H1 (cell line): ENCODE measurements at regions not wholly inside any gene's neighbourhood (a gene's known extent, or its start where the extent isn't known, plus 50 kb on each side); places are given as distances from the start of the nearest gene placed in this dataset.

ENCODE experiments used
- CTCF ChIA-PET: fragments of 300-600 bp; sonication (Branson Sonifier 250); formaldehyde crosslinking; loops from one replicate; lab custom pipeline; 2021; ENCODE audit not compliant: partially characterized antibody; lab: Charles Lee
- POLR2A ChIA-PET: fragments of 300-600 bp; sonication (Branson Sonifier 250); formaldehyde crosslinking; loops from one replicate; lab custom pipeline; 2021; ENCODE audit warnings: inconsistent platforms; ENCODE audit not compliant: partially characterized antibody; lab: Charles Lee
- DNase-seq, 2 experiments: peaks; one replicate each; pipeline versions ENCODE4 v3.0.0 to v3.0.0-alpha.2; 2010 to 2022; ENCODE audit warnings: low spot score in 2 of 2, low read depth in 1 of 2, mixed read lengths in 1 of 2
- FAIRE-seq: peaks from 2 replicates; lab custom pipeline; 2011; peaks lifted over from hg19 to GRCh38; lab: Jason Lieb, UNC
- H2AFZ ChIP-seq: 2 replicates; pipeline ENCODE4 v1.8.1; 2012; ENCODE audit warnings: low read length, inconsistent platforms
- H2AK5ac ChIP-seq: 2 replicates; pipeline ENCODE4 v1.6.1; 2013; ENCODE audit warnings: low read depth, low read length
- H2BK120ac ChIP-seq: replicated peaks from 2 replicates; pipeline ENCODE3; 2013; ENCODE audit warnings: low read depth, low read length, inconsistent platforms
- H2BK12ac ChIP-seq: 2 replicates; pipeline ENCODE4 v1.6.1; 2013; ENCODE audit warnings: low read depth, low read length
- H2BK15ac ChIP-seq: 2 replicates; pipeline ENCODE4 v1.6.1; 2013; ENCODE audit warnings: low read length
- H2BK20ac ChIP-seq: 2 replicates; pipeline ENCODE4 v1.6.1; 2013; ENCODE audit warnings: low read length
- H2BK5ac ChIP-seq: 2 replicates; pipeline ENCODE4 v1.6.1; 2013; ENCODE audit warnings: low read depth, low read length
- H3K14ac ChIP-seq: 2 replicates; pipeline ENCODE4 v1.6.1; 2013; ENCODE audit warnings: inconsistent platforms; ENCODE audit not compliant: insufficient read length
- H3K18ac ChIP-seq: 2 replicates; pipeline ENCODE4 v1.6.1; 2013; ENCODE audit warnings: low read length; ENCODE audit errors: extremely low read depth
- H3K23ac ChIP-seq: 2 replicates; pipeline ENCODE4 v1.6.1; 2013; ENCODE audit warnings: inconsistent platforms; ENCODE audit not compliant: insufficient read length
- H3K23me2 ChIP-seq: 2 replicates; pipeline ENCODE4 v1.6.1; 2013; ENCODE audit warnings: low read depth, low read length
- H3K27ac ChIP-seq: 2 replicates; pipeline ENCODE4 v1.6.1; 2011; ENCODE audit warnings: low read depth, low read length, inconsistent platforms
- H3K27me3 ChIP-seq, 4 experiments: replicated peaks in 1 of 4; 1 replicate in 1 of 4; 2 replicates in 3 of 4; pipeline versions ENCODE4 v1.6.1 to v1.8.1; 2011 to 2013; ENCODE audit warnings: low read length in 3 of 4, mild to moderate bottlenecking in 3 of 4, inconsistent platforms in 2 of 4, mixed read lengths in 2 of 4, moderate library complexity in 1 of 4; ENCODE audit not compliant: control insufficient read depth in 3 of 4, insufficient read depth in 3 of 4; ENCODE audit errors: extremely low read depth in 1 of 4
- H3K36me3 ChIP-seq, 4 experiments: 2 replicates each; pipeline versions ENCODE4 v1.6.1 to v1.8.1; 2011 to 2013; ENCODE audit warnings: mild to moderate bottlenecking in 4 of 4, low read length in 3 of 4, moderate library complexity in 2 of 4, control low read depth in 1 of 4, inconsistent platforms in 1 of 4; ENCODE audit not compliant: insufficient read depth in 4 of 4, control insufficient read depth in 2 of 4
- H3K4ac ChIP-seq: replicated peaks from 2 replicates; pipeline ENCODE3; 2013; ENCODE audit warnings: low read length, low read depth, mixed read lengths, inconsistent platforms; ENCODE audit not compliant: insufficient read length
- H3K4me1 ChIP-seq, 4 experiments: replicated peaks in 1 of 4; 1 replicate in 1 of 4; 2 replicates in 3 of 4; pipeline versions ENCODE4 v1.6.1 to v1.8.1; 2011 to 2013; ENCODE audit warnings: low read length in 3 of 4, inconsistent platforms in 2 of 4, mixed read lengths in 1 of 4; ENCODE audit not compliant: insufficient read depth in 4 of 4, control insufficient read depth in 3 of 4
- H3K4me2 ChIP-seq, 2 experiments: 2 replicates each; pipeline versions ENCODE4 v1.6.1 to v1.8.1; 2011 to 2013; ENCODE audit warnings: low read depth in 2 of 2, low read length in 2 of 2, control low read depth in 1 of 2, inconsistent platforms in 1 of 2, mild to moderate bottlenecking in 1 of 2; ENCODE audit not compliant: insufficient read depth in 1 of 2
- H3K4me3 ChIP-seq, 4 experiments: fragments of 200-600, 300-600 bp in 1 of 4; sonication (generic), shearing (Covaris generic), sonication (Bioruptor Twin) in 1 of 4; 2 replicates each; pipeline versions ENCODE4 v1.5.1 to v1.8.1; 2011 to 2016; ENCODE audit warnings: low read length in 4 of 4, low read depth in 3 of 4, control low read depth in 2 of 4, inconsistent platforms in 2 of 4, mild to moderate bottlenecking in 2 of 4, mixed read lengths in 1 of 4, moderate library complexity in 1 of 4; ENCODE audit not compliant: insufficient read depth in 2 of 4; ENCODE audit errors: extremely low read depth in 1 of 4
- H3K56ac ChIP-seq: replicated peaks from 2 replicates; pipeline ENCODE3; 2013; ENCODE audit warnings: low read depth, mild to moderate bottlenecking, mixed read lengths, low read length, inconsistent platforms; ENCODE audit not compliant: insufficient read length
- H3K79me1 ChIP-seq: 2 replicates; pipeline ENCODE4 v1.6.1; 2013; ENCODE audit warnings: low read depth, low read length, control low read depth
- H3K79me2 ChIP-seq, 2 experiments: 2 replicates each; pipeline versions ENCODE4 v1.6.1 to v1.8.1; 2012 to 2013; ENCODE audit warnings: low read length in 2 of 2, mild to moderate bottlenecking in 2 of 2, inconsistent platforms in 1 of 2; ENCODE audit not compliant: insufficient read depth in 2 of 2, control insufficient read depth in 1 of 2
- H3K9ac ChIP-seq, 4 experiments: replicated peaks in 1 of 4; 1 replicate in 1 of 4; 2 replicates in 3 of 4; pipeline versions ENCODE4 v1.6.1 to v1.8.1; 2011 to 2013; ENCODE audit warnings: low read depth in 3 of 4, low read length in 3 of 4, control low read depth in 2 of 4, mild to moderate bottlenecking in 2 of 4, moderate library complexity in 2 of 4, inconsistent platforms in 1 of 4; ENCODE audit errors: extremely low read depth in 1 of 4
- H3K9me3 ChIP-seq, 2 experiments: 2 replicates each; pipeline versions ENCODE4 v1.6.1 to v1.8.1; 2012 to 2013; ENCODE audit warnings: mild to moderate bottlenecking in 2 of 2, moderate library complexity in 2 of 2, control low read depth in 1 of 2, inconsistent platforms in 1 of 2, low read depth in 1 of 2, low read length in 1 of 2, mixed read lengths in 1 of 2; ENCODE audit not compliant: insufficient read depth in 2 of 2
- H4K20me1 ChIP-seq, 2 experiments: replicated peaks in 1 of 2; 2 replicates each; pipeline versions ENCODE3 to v1.8.1; 2011 to 2013; ENCODE audit warnings: inconsistent platforms in 2 of 2, low read length in 2 of 2, mild to moderate bottlenecking in 1 of 2; ENCODE audit not compliant: insufficient read depth in 2 of 2, control insufficient read depth in 1 of 2
- H4K5ac ChIP-seq: 2 replicates; pipeline ENCODE4 v1.6.1; 2013; ENCODE audit warnings: low read length, low read depth, mixed read lengths, inconsistent platforms; ENCODE audit not compliant: insufficient read length
- H4K8ac ChIP-seq: 2 replicates; pipeline ENCODE4 v1.8.0; 2013; ENCODE audit warnings: mild to moderate bottlenecking, moderate library complexity, low read length, inconsistent platforms; ENCODE audit not compliant: insufficient read depth; ENCODE audit errors: extremely low read depth
- H4K91ac ChIP-seq: replicated peaks from 2 replicates; pipeline ENCODE3; 2013; ENCODE audit warnings: low read length, mixed read lengths, inconsistent platforms; ENCODE audit not compliant: insufficient read length
- HDAC6 ChIP-seq: IDR thresholded peaks from one replicate; pipeline ENCODE4 v1.7.1; 2012; ENCODE audit warnings: low read depth, mild to moderate bottlenecking, inconsistent platforms, low read length, moderate library complexity
- JUND ChIP-seq: IDR thresholded peaks from 2 replicates; pipeline ENCODE4 v1.6.1; 2011; ENCODE audit warnings: mild to moderate bottlenecking, improper control_type of control experiment, low read length
- NANOG ChIP-seq: IDR thresholded peaks from 2 replicates; pipeline ENCODE4 v1.6.1; 2011; ENCODE audit warnings: low read length, low read depth, mild to moderate bottlenecking, inconsistent platforms; ENCODE audit not compliant: insufficient read depth, poor library complexity, severe bottlenecking
- NRF1 ChIP-seq: IDR thresholded peaks from 2 replicates; pipeline ENCODE4 v1.6.1; 2011; ENCODE audit warnings: mild to moderate bottlenecking, low read depth, low read length, improper control_type of control experiment
- PHF8 ChIP-seq: fragments of 200-600 bp; sonication (generic); conservative IDR thresholded peaks from 2 replicates; pipeline ENCODE4 v1.7.1; 2012; ENCODE audit warnings: low read depth, mild to moderate bottlenecking, inconsistent platforms, low read length, moderate library complexity
- POLR2AphosphoS5 ChIP-seq: IDR thresholded peaks from 2 replicates; pipeline ENCODE4 v1.6.1; 2011; ENCODE audit warnings: low read depth, low read length
- RAD21 ChIP-seq, 2 experiments: IDR thresholded peaks in 1 of 2; conservative IDR thresholded peaks in 1 of 2; 2 replicates each; pipeline ENCODE4 v1.6.1; 2011; ENCODE audit warnings: low read depth in 2 of 2, low read length in 2 of 2, improper control_type of control experiment in 1 of 2, inconsistent platforms in 1 of 2, mild to moderate bottlenecking in 1 of 2, moderate library complexity in 1 of 2
- RXRA ChIP-seq: IDR thresholded peaks from 2 replicates; pipeline ENCODE4 v1.6.1; 2011; ENCODE audit warnings: low read depth, mild to moderate bottlenecking, low read length, moderate library complexity; ENCODE audit not compliant: insufficient read depth
- SP2 ChIP-seq: IDR thresholded peaks from 2 replicates; pipeline ENCODE4 v1.6.1; 2012; ENCODE audit warnings: mild to moderate bottlenecking, low read length, inconsistent platforms
- SRF ChIP-seq: IDR thresholded peaks from 2 replicates; pipeline ENCODE4 v1.6.1; 2011; ENCODE audit warnings: mild to moderate bottlenecking, low read depth, low read length, moderate library complexity
- TAF7 ChIP-seq: optimal IDR thresholded peaks from 2 replicates; pipeline ENCODE3; 2011; ENCODE audit warnings: low read depth, mild to moderate bottlenecking, inconsistent platforms, low read length, moderate library complexity, borderline replicate concordance
- TBP ChIP-seq: IDR thresholded peaks from 2 replicates; pipeline ENCODE4 v1.6.1; 2011; ENCODE audit warnings: low read depth, low read length, improper control_type of control experiment
- WGBS, 2 experiments: shearing (Covaris generic) in 1 of 2; methylation state at CpG; one replicate each; pipeline versions ENCODE4 v1.1.6 to v1.1.7; 2013 to 2015; ENCODE audit warnings: low lambda C conversion rate in 2 of 2, mixed read lengths in 2 of 2, inconsistent platforms in 1 of 2, low coverage in 1 of 2, missing lambda C conversion rate in 1 of 2; ENCODE audit not compliant: insufficient replicate concordance in 2 of 2, insufficient coverage in 1 of 2, insufficient read length in 1 of 2; ENCODE audit errors: extremely low coverage in 1 of 2, missing lambda C conversion rate in 1 of 2; 5-methylcytosine and 5-hydroxymethylcytosine counted together

GRCh38 chr5:68548959-68549676 is 333.6 kb downstream of the PIK3R1 start:
- no peaks in the 10 kb centered on the region for H3K79me1 ChIP-seq
- no peak overlapping the region for H2BK5ac ChIP-seq
- FAIRE-seq, result no peak
- H3K9me3 ChIP-seq, result no peaks in the 10 kb centered on the region
- no peak overlapping the region for H4K91ac ChIP-seq
- no peak overlapping the region for H2AK5ac ChIP-seq
- H2AFZ ChIP-seq, result no peak overlapping the region
- H2BK20ac ChIP-seq, result no peak overlapping the region
- no peak overlapping the region for H2BK120ac ChIP-seq
- no peaks in the 10 kb centered on the region for H3K23me2 ChIP-seq
- DNase-seq, result no peak
- H3K4me1 ChIP-seq, result no peaks in the 10 kb centered on the region
- H3K27me3 ChIP-seq, result no peaks in the 10 kb centered on the region
- ChIA-PET CTCF (no interaction called here), POLR2A (no interaction called here)
- H3K79me2 ChIP-seq, result no peaks in the 10 kb centered on the region
- no peak overlapping the region for H4K5ac ChIP-seq
- no peak overlapping the region for H3K14ac ChIP-seq
- H3K36me3 ChIP-seq, result no peaks in the 10 kb centered on the region
- H3K4me3 ChIP-seq, result no peak overlapping the region
- 90% methylated on average over 13 of the region's 13 CpGs; no CpG with 5 or more reads in 1 of the 2 experiments for WGBS, 2 experiments
- H2BK12ac ChIP-seq, result no peak overlapping the region
- no peak overlapping the region for H3K27ac ChIP-seq
- no peak overlapping the region for H4K8ac ChIP-seq
- no peak overlapping the region for H2BK15ac ChIP-seq
- no peak overlapping the region for H3K9ac ChIP-seq
- no peak overlapping the region for H3K56ac ChIP-seq
- H4K20me1 ChIP-seq, result no peaks in the 10 kb centered on the region
- no peak overlapping the region for H3K18ac ChIP-seq
- H3K4ac ChIP-seq, result no peak overlapping the region
- H3K4me2 ChIP-seq, result no peak overlapping the region
- no peak overlapping the region for H3K23ac ChIP-seq
- TF ChIP-seq SRF (no peak), HDAC6 (no peak), NRF1 (no peak), SP2 (no peak), TAF7 (no peak), POLR2AphosphoS5 (no peak), NANOG (no peak), RXRA (no peak), RAD21 (IDR thresholded peaks at IDR 0.05 in 1 of 2, conservative IDR thresholded peaks at IDR 0.05 in 1 of 2; ENCODE audit: low read depth in 2 of 2, low read length in 2 of 2) (no peak), PHF8 (no peak), JUND (no peak), TBP (no peak)
